ENCODE measurements at regions not wholly inside any gene's neighbourhood (a gene's known extent, or its start where the extent isn't known, plus 50 kb on each side); places are given as distances from the start of the nearest gene placed in this dataset.

DNA sequence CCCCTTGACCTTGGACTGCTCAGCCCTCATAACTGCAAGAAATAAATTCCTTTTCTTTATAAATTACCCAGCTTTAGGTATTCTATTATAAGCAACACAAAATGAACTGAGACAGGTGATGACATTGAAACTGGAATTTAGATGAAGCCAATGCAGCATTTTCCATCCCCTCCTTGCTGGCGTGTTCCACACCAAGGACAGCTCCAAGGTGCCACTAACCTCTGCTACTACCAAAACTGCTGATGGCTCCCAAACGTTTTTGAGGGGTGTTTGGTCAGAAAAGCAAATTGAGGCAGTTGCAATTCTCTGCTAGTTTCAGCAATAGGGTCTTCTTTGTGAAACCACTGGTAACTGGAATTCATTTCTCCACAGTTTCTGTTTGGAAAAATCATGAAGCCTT, 124.8 kb downstream of the DRD1 start:
- TF ChIP-seq EZH2phosphoT487 (IDR thresholded peaks at IDR 0.05; ENCODE audit: insufficient read depth, low read depth) (no peak), EZH2 (IDR thresholded peaks at IDR 0.05; ENCODE audit: insufficient read depth, poor library complexity, severe bottlenecking) (no peak)
